HepG2 (cell line): ENCODE measurements at regions not wholly inside any gene's neighbourhood (a gene's known extent, or its start where the extent isn't known, plus 50 kb on each side); places are given as distances from the start of the nearest gene placed in this dataset.
A peak's percentile ranks its signal among the peaks of the same experiment; 100 is the strongest.

Source experiments
- CBFB ChIP-seq: sonication (generic); formaldehyde crosslinking; IDR thresholded peaks from 2 replicates; pipeline ENCODE4 v1.4.0; 2020; ENCODE audit warnings: missing genetic modification reagents
- DMAP1 ChIP-seq: IDR thresholded peaks from 2 replicates; pipeline ENCODE4 v1.6.1; 2016
- EED ChIP-seq: sonication (generic); formaldehyde crosslinking; IDR thresholded peaks from 2 replicates; pipeline ENCODE4 v1.5.0; 2020; ENCODE audit warnings: mild to moderate bottlenecking, missing genetic modification reagents
- FLYWCH1 ChIP-seq: sonication (generic); formaldehyde crosslinking; IDR thresholded peaks from 2 replicates; pipeline ENCODE4 v1.8.1; 2023; ENCODE audit warnings: mild to moderate bottlenecking, missing genetic modification reagents
- FOXM1 ChIP-seq: sonication (generic); formaldehyde crosslinking; IDR thresholded peaks from 2 replicates; pipeline ENCODE4 v1.5.0; 2020; ENCODE audit warnings: missing genetic modification reagents
- HCFC1 ChIP-seq: fragments of 150-350 bp; IDR thresholded peaks from 2 replicates; pipeline ENCODE4 v1.6.1; 2014; ENCODE audit warnings: low read depth, low read length
- HNRNPUL1 ChIP-seq: fragments of 200-400 bp; formaldehyde crosslinking; IDR thresholded peaks from 2 replicates; pipeline ENCODE4 v1.6.1; 2017; ENCODE audit warnings: low read depth, mild to moderate bottlenecking, low read length, moderate library complexity
- KDM1A ChIP-seq: IDR thresholded peaks from 2 replicates; pipeline ENCODE4 v1.6.1; 2016; ENCODE audit warnings: missing compliant biosample characterization
- MAFK ChIP-seq, 2 experiments: IDR thresholded peaks in 1 of 2; conservative IDR thresholded peaks in 1 of 2; 2 replicates each; pipeline ENCODE4 v1.6.1; 2011; ENCODE audit warnings: improper control_type of control experiment in 2 of 2, low read length in 2 of 2
- MLLT10 ChIP-seq: sonication (generic); formaldehyde crosslinking; IDR thresholded peaks from 2 replicates; pipeline ENCODE4 v1.4.0; 2020; ENCODE audit warnings: missing genetic modification reagents
- NFAT5 ChIP-seq: sonication (generic); formaldehyde crosslinking; IDR thresholded peaks from 2 replicates; pipeline ENCODE4 v1.4.0; 2020; ENCODE audit warnings: missing genetic modification reagents
- NR2F2 ChIP-seq: IDR thresholded peaks from 2 replicates; pipeline ENCODE4 v1.6.1; 2012; ENCODE audit warnings: low read depth, inconsistent platforms, borderline replicate concordance
- SRF ChIP-seq: IDR thresholded peaks from 2 replicates; pipeline ENCODE4 v1.6.1; 2011; ENCODE audit warnings: mild to moderate bottlenecking, low read depth, low read length, moderate library complexity
- ZBTB37 ChIP-seq: sonication (generic); formaldehyde crosslinking; IDR thresholded peaks from 2 replicates; pipeline ENCODE4 v1.4.0; 2020; ENCODE audit warnings: mild to moderate bottlenecking, missing genetic modification reagents
- ZFYVE20 ChIP-seq: sonication (generic); formaldehyde crosslinking; IDR thresholded peaks from 2 replicates; pipeline ENCODE4 v1.8.0; 2023; ENCODE audit warnings: low read depth, mild to moderate bottlenecking, moderate library complexity, missing genetic modification reagents, borderline replicate concordance
- ZNF124 ChIP-seq: sonication (generic); formaldehyde crosslinking; IDR thresholded peaks from 2 replicates; pipeline ENCODE4 v1.4.0; 2020; ENCODE audit warnings: missing genetic modification reagents
- ZNF224 ChIP-seq: sonication (generic); formaldehyde crosslinking; IDR thresholded peaks from 2 replicates; pipeline ENCODE4 v1.5.0; 2020; ENCODE audit warnings: mild to moderate bottlenecking, missing genetic modification reagents
- ZNF263 ChIP-seq: sonication (generic); formaldehyde crosslinking; IDR thresholded peaks from 2 replicates; pipeline ENCODE4 v1.4.0; 2020; ENCODE audit warnings: missing genetic modification reagents
- ZNF460 ChIP-seq: sonication (generic); formaldehyde crosslinking; IDR thresholded peaks from 2 replicates; pipeline ENCODE4 v1.5.1; 2020; ENCODE audit warnings: missing genetic modification reagents, mild to moderate bottlenecking, borderline replicate concordance
- ZNF558 ChIP-seq: sonication (generic); formaldehyde crosslinking; IDR thresholded peaks from 2 replicates; pipeline ENCODE4 v1.9.0; 2022; ENCODE audit warnings: mild to moderate bottlenecking, missing genetic modification reagents, borderline replicate concordance
- ZNF607 ChIP-seq: sonication (generic); formaldehyde crosslinking; IDR thresholded peaks from 2 replicates; pipeline ENCODE4 v1.5.1; 2020; ENCODE audit warnings: missing genetic modification reagents, mild to moderate bottlenecking, borderline replicate concordance
- ZSCAN25 ChIP-seq: sonication (generic); formaldehyde crosslinking; IDR thresholded peaks from 2 replicates; pipeline ENCODE4 v1.8.0; 2022; ENCODE audit warnings: mild to moderate bottlenecking, missing genetic modification reagents
- TF ChIP-seq, protein P1 (sequence below): sonication (generic); formaldehyde crosslinking; IDR thresholded peaks from 2 replicates; pipeline ENCODE4 v1.4.0; 2020; ENCODE audit warnings: mild to moderate bottlenecking, missing genetic modification reagents
- TF ChIP-seq, protein P2 (sequence below): sonication (generic); formaldehyde crosslinking; IDR thresholded peaks from 2 replicates; pipeline ENCODE4 v1.9.0; 2021; ENCODE audit warnings: missing genetic modification reagents, borderline replicate concordance

GRCh38 chr2:16069663-16069932, 129.2 kb downstream of the MYCN start (continued):
- 0 out of 2 replicates have a peak, but pooled peaks have one; percentile 42 for TF ChIP-seq CBFB (CRISPR knock-in tag)
- TF ChIP-seq MAFK (conservative IDR thresholded peaks at IDR 0.05 in 1 of 2, IDR thresholded peaks at IDR 0.05 in 1 of 2; ENCODE audit: low read length in 2 of 2) = no peak
- no peak for TF ChIP-seq KDM1A
- TF ChIP-seq ZNF558 (CRISPR knock-in tag) = no peak
- TF ChIP-seq ZNF460 (CRISPR knock-in tag) = no peak
- TF ChIP-seq ZNF224 = no peak
- no peak for TF ChIP-seq ZNF263
- no peak for TF ChIP-seq HNRNPUL1
- TF ChIP-seq HCFC1 = no peak
- no peak for TF ChIP-seq ZNF607 (CRISPR knock-in tag)
- TF ChIP-seq MLLT10 (CRISPR knock-in tag) = no peak
- TF ChIP-seq NFAT5 (CRISPR knock-in tag) = no peak
- no peak for TF ChIP-seq DMAP1 (CRISPR knock-in tag)
- TF ChIP-seq ZBTB37 (CRISPR knock-in tag) = no peak
- no peak; the same call in 1 of the 2 replicates for TF ChIP-seq NR2F2
- no peak for TF ChIP-seq FOXM1 (CRISPR knock-in tag)
- no peak for TF ChIP-seq EED (CRISPR knock-in tag)
- TF ChIP-seq, protein P1, sequence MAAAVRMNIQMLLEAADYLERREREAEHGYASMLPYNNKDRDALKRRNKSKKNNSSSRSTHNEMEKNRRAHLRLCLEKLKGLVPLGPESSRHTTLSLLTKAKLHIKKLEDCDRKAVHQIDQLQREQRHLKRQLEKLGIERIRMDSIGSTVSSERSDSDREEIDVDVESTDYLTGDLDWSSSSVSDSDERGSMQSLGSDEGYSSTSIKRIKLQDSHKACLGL = no peak
- TF ChIP-seq ZFYVE20 (CRISPR knock-in tag) = no peak
- TF ChIP-seq SRF = peak; percentile 45; the same call in 1 of the 2 replicates
- TF ChIP-seq, protein P2, sequence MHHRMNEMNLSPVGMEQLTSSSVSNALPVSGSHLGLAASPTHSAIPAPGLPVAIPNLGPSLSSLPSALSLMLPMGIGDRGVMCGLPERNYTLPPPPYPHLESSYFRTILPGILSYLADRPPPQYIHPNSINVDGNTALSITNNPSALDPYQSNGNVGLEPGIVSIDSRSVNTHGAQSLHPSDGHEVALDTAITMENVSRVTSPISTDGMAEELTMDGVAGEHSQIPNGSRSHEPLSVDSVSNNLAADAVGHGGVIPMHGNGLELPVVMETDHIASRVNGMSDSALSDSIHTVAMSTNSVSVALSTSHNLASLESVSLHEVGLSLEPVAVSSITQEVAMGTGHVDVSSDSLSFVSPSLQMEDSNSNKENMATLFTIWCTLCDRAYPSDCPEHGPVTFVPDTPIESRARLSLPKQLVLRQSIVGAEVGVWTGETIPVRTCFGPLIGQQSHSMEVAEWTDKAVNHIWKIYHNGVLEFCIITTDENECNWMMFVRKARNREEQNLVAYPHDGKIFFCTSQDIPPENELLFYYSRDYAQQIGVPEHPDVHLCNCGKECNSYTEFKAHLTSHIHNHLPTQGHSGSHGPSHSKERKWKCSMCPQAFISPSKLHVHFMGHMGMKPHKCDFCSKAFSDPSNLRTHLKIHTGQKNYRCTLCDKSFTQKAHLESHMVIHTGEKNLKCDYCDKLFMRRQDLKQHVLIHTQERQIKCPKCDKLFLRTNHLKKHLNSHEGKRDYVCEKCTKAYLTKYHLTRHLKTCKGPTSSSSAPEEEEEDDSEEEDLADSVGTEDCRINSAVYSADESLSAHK (CRISPR knock-in tag) = no peak
- peak; percentile 73; the same call in 1 of the 2 replicates for TF ChIP-seq ZNF124
- no peak for TF ChIP-seq FLYWCH1
- no peak for TF ChIP-seq ZSCAN25 (CRISPR knock-in tag)
